GM12873 (cell line): ENCODE measurements at regions not wholly inside any gene's neighbourhood (a gene's known extent, or its start where the extent isn't known, plus 50 kb on each side); places are given as distances from the start of the nearest gene placed in this dataset.

Source experiments
- TF ChIP-seq, protein P1 (sequence below): IDR thresholded peaks from 2 replicates; pipeline ENCODE4 v1.5.1; 2012; ENCODE audit warnings: low read depth, mild to moderate bottlenecking, moderate library complexity, low read length, control low read depth; ENCODE audit not compliant: insufficient read depth; ENCODE audit errors: missing control alignments

DNA sequence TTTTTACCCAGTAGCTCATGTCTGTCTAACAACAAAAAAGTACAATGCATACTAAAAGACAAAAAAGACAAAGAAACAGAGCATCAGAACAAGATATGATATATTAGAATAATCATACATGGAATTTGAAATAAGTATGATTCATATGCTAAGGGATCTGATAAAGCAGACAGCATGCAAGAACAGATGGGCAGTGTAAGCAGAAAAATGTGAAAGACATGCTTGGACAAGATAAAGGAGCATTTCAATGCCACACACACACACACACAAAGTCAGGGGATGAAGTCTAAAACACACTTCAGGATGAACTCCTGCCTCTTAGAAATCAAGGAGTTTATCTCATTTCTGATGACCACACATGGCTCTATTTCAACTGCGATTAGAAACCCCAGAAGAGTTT, 649.6 kb upstream of the NDST4 start:
- TF ChIP-seq, protein P1, sequence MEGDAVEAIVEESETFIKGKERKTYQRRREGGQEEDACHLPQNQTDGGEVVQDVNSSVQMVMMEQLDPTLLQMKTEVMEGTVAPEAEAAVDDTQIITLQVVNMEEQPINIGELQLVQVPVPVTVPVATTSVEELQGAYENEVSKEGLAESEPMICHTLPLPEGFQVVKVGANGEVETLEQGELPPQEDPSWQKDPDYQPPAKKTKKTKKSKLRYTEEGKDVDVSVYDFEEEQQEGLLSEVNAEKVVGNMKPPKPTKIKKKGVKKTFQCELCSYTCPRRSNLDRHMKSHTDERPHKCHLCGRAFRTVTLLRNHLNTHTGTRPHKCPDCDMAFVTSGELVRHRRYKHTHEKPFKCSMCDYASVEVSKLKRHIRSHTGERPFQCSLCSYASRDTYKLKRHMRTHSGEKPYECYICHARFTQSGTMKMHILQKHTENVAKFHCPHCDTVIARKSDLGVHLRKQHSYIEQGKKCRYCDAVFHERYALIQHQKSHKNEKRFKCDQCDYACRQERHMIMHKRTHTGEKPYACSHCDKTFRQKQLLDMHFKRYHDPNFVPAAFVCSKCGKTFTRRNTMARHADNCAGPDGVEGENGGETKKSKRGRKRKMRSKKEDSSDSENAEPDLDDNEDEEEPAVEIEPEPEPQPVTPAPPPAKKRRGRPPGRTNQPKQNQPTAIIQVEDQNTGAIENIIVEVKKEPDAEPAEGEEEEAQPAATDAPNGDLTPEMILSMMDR, result no peak

DNA sequence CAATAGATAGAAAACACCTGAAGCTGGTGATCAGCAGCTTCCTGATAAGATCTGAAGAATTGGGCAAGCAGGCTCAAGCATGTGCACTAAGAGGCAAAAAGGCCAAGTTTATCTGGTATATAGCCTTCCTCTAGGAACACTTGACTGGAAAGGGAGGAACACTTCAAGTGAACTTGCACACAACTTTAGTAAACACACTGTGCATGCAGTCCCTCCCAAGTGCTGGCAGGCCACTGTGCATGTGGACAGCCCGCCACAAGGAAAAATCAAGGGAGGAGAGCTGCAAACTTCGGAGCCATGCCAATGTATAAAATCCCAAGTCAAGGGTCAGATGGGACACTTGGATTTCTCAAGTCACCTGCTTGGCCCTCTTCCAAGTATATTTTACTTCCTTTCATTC, 645.8 kb upstream of the NDST4 start:
- TF ChIP-seq, protein P1, result no peak

GRCh38 chr4:115749404-115749803, 636.0 kb upstream of the NDST4 start:
- TF ChIP-seq, protein P1, result no peak

GRCh38 chr4:115740806-115741205, 627.4 kb upstream of the NDST4 start:
- TF ChIP-seq, protein P1, result no peak

- TF ChIP-seq, protein P1, result no peak
Observed at GRCh38 chr4:115729739-115730266, 616.4 kb upstream of the NDST4 start.

- TF ChIP-seq, protein P1, result no peak
Observed at GRCh38 chr4:115723621-115724020, 610.2 kb upstream of the NDST4 start.

- TF ChIP-seq, protein P1, result no peak
Observed at GRCh38 chr4:115720611-115721010, 607.2 kb upstream of the NDST4 start.
